Endometrium (tissue), 2 donors: ENCODE measurements at regions not wholly inside any gene's neighbourhood (a gene's known extent, or its start where the extent isn't known, plus 50 kb on each side); places are given as distances from the start of the nearest gene placed in this dataset.

ENCODE experiments used
- FAIRE-seq: peaks from 2 replicates; lab custom pipeline; 2012; peaks lifted over from hg19 to GRCh38; lab: Jason Lieb, UNC
- donor health status: control.
- donor health status: control.

- no peak for FAIRE-seq
Measured at GRCh38 chr4:163967710-163968109, 473.2 kb downstream of the TMA16 start.

GRCh38 chr4:163969291-163969690 is 474.8 kb downstream of the TMA16 start:
- no peak for FAIRE-seq

- FAIRE-seq, result no peak
Measured at GRCh38 chr4:163976588-163976987, 482.1 kb downstream of the TMA16 start.

- FAIRE-seq, result no peak
Measured at GRCh38 chr4:163988391-163988790, 493.9 kb downstream of the TMA16 start.

- no peak for FAIRE-seq
Measured at GRCh38 chr4:163988865-163989264, 494.4 kb downstream of the TMA16 start.

- FAIRE-seq, result no peak
Measured at GRCh38 chr4:163991298-163991865, 496.9 kb downstream of the TMA16 start.

GRCh38 chr4:164009435-164009834 is 514.9 kb downstream of the TMA16 start:
- no peak for FAIRE-seq

- FAIRE-seq, result no peak
Measured at GRCh38 chr4:164011791-164012190, 517.3 kb downstream of the TMA16 start.

- FAIRE-seq, result no peak
Measured at GRCh38 chr4:164012396-164013027, 518.0 kb downstream of the TMA16 start.

GRCh38 chr4:164021947-164022346 is 527.5 kb downstream of the TMA16 start:
- FAIRE-seq, result no peak

- FAIRE-seq, result no peak
Measured at GRCh38 chr4:164023214-164023613, 528.7 kb downstream of the TMA16 start.

- FAIRE-seq, result no peak
Measured at GRCh38 chr4:164027805-164028204, 533.3 kb downstream of the TMA16 start.

- no peak for FAIRE-seq
Measured at GRCh38 chr4:164039482-164039881, 545.0 kb downstream of the TMA16 start.

- no peak for FAIRE-seq
Measured at GRCh38 chr4:164056426-164057142, 562.1 kb downstream of the TMA16 start.

GRCh38 chr4:164058776-164059445 is 564.4 kb downstream of the TMA16 start:
- FAIRE-seq, result no peak

GRCh38 chr4:164060456-164060855 is 566.0 kb downstream of the TMA16 start:
- FAIRE-seq, result no peak

GRCh38 chr4:164068392-164068791 is 573.9 kb downstream of the TMA16 start:
- no peak for FAIRE-seq

- FAIRE-seq, result no peak
Measured at GRCh38 chr4:164070625-164071024, 576.1 kb downstream of the TMA16 start.

- no peak for FAIRE-seq
Measured at GRCh38 chr4:164081371-164081770, 586.9 kb downstream of the TMA16 start.

- FAIRE-seq, result no peak
Measured at GRCh38 chr4:164081801-164082200, 587.3 kb downstream of the TMA16 start.

GRCh38 chr4:164087733-164088132 is 593.2 kb downstream of the TMA16 start:
- no peak for FAIRE-seq

GRCh38 chr4:164095313-164096110 is 601.0 kb downstream of the TMA16 start:
- no peak for FAIRE-seq
